CD4-positive, alpha-beta T cell treated with Interleukin-6 for 4 hours (primary cell): ENCODE measurements at regions not wholly inside any gene's neighbourhood (a gene's known extent, or its start where the extent isn't known, plus 50 kb on each side); places are given as distances from the start of the nearest gene placed in this dataset.
"Not testable (repeated sequence)": the region's sequence is repeated elsewhere in the genome, so short reads cannot be mapped to it uniquely, and the experiment has no call there.

Experiments
- DNase-seq: peaks from one replicate; pipeline ENCODE4 v3.0.0-alpha.2; 2020; ENCODE audit warnings: mixed read lengths

- no peak for DNase-seq
These were observed 121.2 kb upstream of the ERG start for GRCh38 chr21:38619480-38619879.

- no peak for DNase-seq
These were observed 121.8 kb upstream of the ERG start for GRCh38 chr21:38619992-38620479.

- no peak for DNase-seq
These were observed 122.9 kb upstream of the ERG start for GRCh38 chr21:38621132-38621531.

- DNase-seq: no peak
These were observed 124.0 kb upstream of the ERG start for GRCh38 chr21:38622081-38622826.

- no peak for DNase-seq
These were observed 124.5 kb upstream of the ERG start for GRCh38 chr21:38622827-38623209.

- no peak for DNase-seq
These were observed 125.3 kb upstream of the ERG start for GRCh38 chr21:38623552-38623951.

GRCh38 chr21:38625000-38625399 is 126.7 kb upstream of the ERG start:
- no peak for DNase-seq

- DNase-seq: no peak
These were observed 128.0 kb upstream of the ERG start for GRCh38 chr21:38626306-38626705.

- no peak for DNase-seq
These were observed 130.1 kb upstream of the ERG start for GRCh38 chr21:38628349-38628748.

GRCh38 chr21:38631206-38631605 is 132.9 kb upstream of the ERG start:
- DNase-seq: no peak

- no peak for DNase-seq
These were observed 133.4 kb upstream of the ERG start for GRCh38 chr21:38631676-38632075.

- no peak for DNase-seq
These were observed 138.9 kb upstream of the ERG start for GRCh38 chr21:38637161-38637560.

- no peak for DNase-seq
These were observed 141.5 kb upstream of the ERG start for GRCh38 chr21:38639571-38640354.

- not testable (repeated sequence) for DNase-seq
These were observed 142.1 kb upstream of the ERG start for GRCh38 chr21:38640355-38640742.

GRCh38 chr21:38643404-38644023 is 145.2 kb upstream of the ERG start:
- DNase-seq: no peak

- DNase-seq: no peak
These were observed 147.0 kb upstream of the ERG start for GRCh38 chr21:38645282-38645681.

- DNase-seq: no peak
These were observed 148.0 kb upstream of the ERG start for GRCh38 chr21:38646213-38646837.

GRCh38 chr21:38649120-38649519 is 150.8 kb upstream of the ERG start:
- DNase-seq: no peak

- DNase-seq: no peak
These were observed 153.3 kb upstream of the ERG start for GRCh38 chr21:38651570-38651969.

- no peak for DNase-seq
These were observed 153.3 kb upstream of the ETS2 start for GRCh38 chr21:38652396-38652795.

- DNase-seq: no peak
These were observed 151.1 kb upstream of the ETS2 start for GRCh38 chr21:38654580-38654979.

GRCh38 chr21:38658511-38658910 is 147.2 kb upstream of the ETS2 start:
- no peak for DNase-seq

GRCh38 chr21:38659936-38660332 is 145.8 kb upstream of the ETS2 start:
- no peak for DNase-seq
